Adrenal gland (tissue), 9 donors: ENCODE measurements at regions not wholly inside any gene's neighbourhood (a gene's known extent, or its start where the extent isn't known, plus 50 kb on each side); places are given as distances from the start of the nearest gene placed in this dataset.

Source experiments
- DNase-seq, 7 donors: peaks; one replicate each; pipeline ENCODE4 v3.0.0-alpha.2; 2019 to 2020
- H3K27ac ChIP-seq, 5 donors: fragments of 200-600 bp; sonication (generic) in 4 of 5; 1 replicate in 3 of 5; 2 replicates in 2 of 5; pipeline versions ENCODE4 v1.5.1 to v1.8.0; 2016 to 2020; ENCODE audit warnings: mild to moderate bottlenecking in 1 of 5
- H3K27me3 ChIP-seq: fragments of 200-600 bp; 2 replicates; pipeline ENCODE4 v1.8.0; 2021
- H3K36me3 ChIP-seq, 2 donors: fragments of 200-600 bp; replicated peaks in 1 of 2; 1 replicate in 1 of 2; 2 replicates in 1 of 2; pipeline versions ENCODE4 v1.5.1 to v1.8.0; 2018 to 2022
- H3K4me1 ChIP-seq, 2 donors: fragments of 200-600 bp; replicated peaks in 1 of 2; 1 replicate in 1 of 2; 2 replicates in 1 of 2; pipeline versions ENCODE4 v1.5.1 to v1.8.0; 2018 to 2021
- H3K4me3 ChIP-seq, 4 donors: fragments of 200-600 bp; sonication (generic) in 3 of 4; one replicate each; pipeline ENCODE4 v1.5.1; 2016 to 2018
- H3K9me3 ChIP-seq, 3 donors: fragments of 200-600 bp; sonication (generic) in 1 of 3; replicated peaks in 1 of 3; 1 replicate in 2 of 3; 2 replicates in 1 of 3; pipeline versions ENCODE4 v1.5.1 to v1.8.0; 2016 to 2021
- POLR2A ChIP-seq, 2 donors: fragments of 450-650 bp; IDR thresholded peaks; one replicate each; pipeline ENCODE4 v1.6.1; 2017; ENCODE audit warnings: antibody characterized with exemption in 2 of 2, mild to moderate bottlenecking in 2 of 2, moderate library complexity in 1 of 2
- WGBS, 4 donors: extraction: QIAGEN DNeasy Blood & Tissue Kit in 2 of 4; methylation state at CpG; one replicate each; pipeline versions ENCODE4 v1.1.5 to v1.1.7; 2013 to 2017; 5-methylcytosine and 5-hydroxymethylcytosine counted together
- intact Hi-C, 2 donors: fragments of 100-400 bp; cut with DNase I; formaldehyde crosslinking; loops; one replicate each; pipeline versions ENCODE4 v1.14.1 to v1.15.0; 2022 to 2023
- TF ChIP-seq, protein P1 (sequence below), 6 experiments: fragments of 450-650 bp in 4 of 6; fragments of 200-600 bp in 2 of 6; sonication (generic) in 1 of 6; IDR thresholded peaks; 1 replicate in 5 of 6; 2 replicates in 1 of 6; pipeline versions ENCODE4 v1.5.1 to v1.8.0; 2016 to 2021; ENCODE audit warnings: antibody characterized with exemption in 6 of 6, mild to moderate bottlenecking in 2 of 6, moderate library complexity in 1 of 6
- donor health status: healthy with polysubstance abuse.
- donor health status: Bipolar disorder and iron deficiency.
- donor health status: DM: yes; HTN: yes; CAD: no.
- donor health status: DM: no; HTN: no; CAD: no.
- donor health status: DM: no; HTN: no; CAD: no.

DNA sequence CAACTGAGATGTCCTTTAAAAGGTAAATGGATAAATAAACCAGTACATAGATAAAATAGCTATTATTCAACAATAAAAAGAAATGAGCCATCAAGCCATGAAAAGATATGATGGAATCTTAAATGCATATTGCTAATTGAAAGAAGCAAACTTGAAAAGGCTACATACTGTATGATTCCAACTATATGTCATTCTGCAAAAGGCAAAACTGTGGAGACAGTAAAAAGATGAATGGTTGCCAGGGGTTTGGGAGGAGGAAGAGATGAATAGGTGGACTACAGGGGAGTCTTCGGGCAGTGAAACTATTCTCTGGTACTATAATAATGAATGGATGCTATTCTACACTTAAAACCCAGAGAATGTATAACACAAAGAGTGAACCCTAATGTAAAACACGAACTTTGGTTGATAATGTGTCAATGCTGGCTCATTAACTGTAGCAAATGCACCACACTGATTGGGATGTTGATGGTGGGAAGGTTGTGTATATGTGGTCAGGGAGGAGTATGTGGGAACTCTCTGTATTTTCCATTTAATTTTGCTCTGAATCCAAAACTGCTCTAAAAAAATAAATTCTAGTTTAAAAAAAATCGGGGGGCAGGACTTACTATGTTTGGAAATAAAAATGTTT, 73.7 kb upstream of the MYCN start:
- intact Hi-C loops: no loop called here
- Histone ChIP-seq H3K27me3 (peaks cover 3% of the 10 kb centered on the region), H3K27ac (no peak overlapping the region), H3K4me3 (no peak overlapping the region), H3K4me1 (no peaks in the 10 kb centered on the region), H3K9me3 (no peaks in the 10 kb centered on the region), H3K36me3 (no peaks in the 10 kb centered on the region)
- 58 to 69% (median 67%) methylated on average over 3 of the region's 3 CpGs for WGBS, 4 donors
- no peak for TF ChIP-seq POLR2A (IDR thresholded peaks at IDR 0.05)
- TF ChIP-seq, protein P1, sequence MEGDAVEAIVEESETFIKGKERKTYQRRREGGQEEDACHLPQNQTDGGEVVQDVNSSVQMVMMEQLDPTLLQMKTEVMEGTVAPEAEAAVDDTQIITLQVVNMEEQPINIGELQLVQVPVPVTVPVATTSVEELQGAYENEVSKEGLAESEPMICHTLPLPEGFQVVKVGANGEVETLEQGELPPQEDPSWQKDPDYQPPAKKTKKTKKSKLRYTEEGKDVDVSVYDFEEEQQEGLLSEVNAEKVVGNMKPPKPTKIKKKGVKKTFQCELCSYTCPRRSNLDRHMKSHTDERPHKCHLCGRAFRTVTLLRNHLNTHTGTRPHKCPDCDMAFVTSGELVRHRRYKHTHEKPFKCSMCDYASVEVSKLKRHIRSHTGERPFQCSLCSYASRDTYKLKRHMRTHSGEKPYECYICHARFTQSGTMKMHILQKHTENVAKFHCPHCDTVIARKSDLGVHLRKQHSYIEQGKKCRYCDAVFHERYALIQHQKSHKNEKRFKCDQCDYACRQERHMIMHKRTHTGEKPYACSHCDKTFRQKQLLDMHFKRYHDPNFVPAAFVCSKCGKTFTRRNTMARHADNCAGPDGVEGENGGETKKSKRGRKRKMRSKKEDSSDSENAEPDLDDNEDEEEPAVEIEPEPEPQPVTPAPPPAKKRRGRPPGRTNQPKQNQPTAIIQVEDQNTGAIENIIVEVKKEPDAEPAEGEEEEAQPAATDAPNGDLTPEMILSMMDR (IDR thresholded peaks at IDR 0.05): no peak
- DNase-seq: no peak

DNA sequence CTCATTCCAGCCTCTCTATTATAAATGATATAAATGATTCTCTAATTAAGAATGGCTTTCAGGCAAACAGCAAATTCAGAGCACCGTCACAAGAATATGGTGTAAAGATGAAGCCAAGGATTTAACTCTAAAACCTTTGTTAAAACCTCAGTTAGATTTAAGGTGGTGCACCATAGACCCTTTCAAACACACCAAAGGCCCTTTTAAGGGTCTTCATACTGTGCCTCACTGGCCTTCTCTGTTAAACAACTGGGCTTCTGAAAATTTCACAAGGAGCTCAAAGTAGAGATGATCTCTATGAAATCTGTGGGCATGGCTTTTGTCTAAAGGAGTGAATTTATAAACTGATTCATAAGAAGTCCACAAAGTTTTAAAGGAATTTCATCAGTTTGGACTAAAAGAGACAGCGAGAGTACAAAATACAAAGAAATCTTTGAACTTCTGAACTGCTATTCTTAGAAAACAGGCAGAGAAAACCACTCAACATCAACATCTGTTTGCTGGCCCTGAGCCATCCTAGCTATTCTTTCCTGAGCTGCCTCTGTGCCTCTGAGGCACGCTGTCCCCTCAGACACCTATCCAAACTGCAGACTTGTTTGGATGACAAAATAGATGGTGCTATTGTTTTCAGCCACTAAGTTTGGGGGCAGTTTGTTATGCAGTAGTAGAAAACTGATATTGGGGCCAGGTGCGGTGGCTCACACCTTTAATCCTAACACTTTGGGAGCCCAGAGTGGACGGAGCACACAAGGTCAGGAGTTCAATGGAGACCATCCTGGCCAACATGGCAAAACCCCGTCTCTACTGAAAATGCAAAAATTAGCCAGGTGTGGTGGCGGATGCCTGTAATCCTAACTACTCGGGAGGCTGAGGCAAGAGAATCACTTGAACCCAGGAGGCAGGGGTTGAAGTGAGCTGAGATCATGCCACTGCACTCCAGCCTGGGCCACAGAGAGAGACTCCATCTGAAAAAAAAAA, 72.9 kb upstream of the MYCN start:
- Histone ChIP-seq H3K9me3 (no peaks in the 10 kb centered on the region), H3K4me1 (no peaks in the 10 kb centered on the region), H3K27ac (no peak overlapping the region), H3K27me3 (peaks cover 3% of the 10 kb centered on the region), H3K36me3 (no peaks in the 10 kb centered on the region), H3K4me3 (no peak overlapping the region)
- WGBS, 4 donors: 89 to 90% (median 90%) methylated on average over 8 of the region's 8 CpGs
- intact Hi-C loops: no loop called here
- TF ChIP-seq, protein P1 (IDR thresholded peaks at IDR 0.05): no peak
- no peak for TF ChIP-seq POLR2A (IDR thresholded peaks at IDR 0.05)
- DNase-seq: no peak

DNA sequence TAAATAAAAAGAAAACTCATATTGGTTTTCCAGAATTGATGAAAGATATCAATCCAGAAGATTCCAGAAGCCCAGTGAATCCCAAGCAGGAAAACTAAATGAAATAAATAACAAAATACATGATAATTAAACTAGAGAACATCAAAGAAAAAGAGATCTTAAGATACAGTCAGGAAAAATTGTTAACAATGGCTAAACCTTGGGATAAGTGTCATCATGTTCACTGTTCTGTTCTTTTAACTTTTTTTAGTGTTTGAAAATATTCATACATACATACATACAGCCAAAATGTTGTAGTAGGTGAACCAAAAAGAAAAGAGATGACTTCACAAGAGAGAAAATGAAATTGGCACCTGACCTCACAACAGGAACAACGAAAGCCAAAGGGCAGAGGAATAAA, 72.2 kb upstream of the MYCN start:
- DNase-seq: no peak
- no peaks in the 10 kb centered on the region for H3K9me3 ChIP-seq
- no peak overlapping the region for H3K4me3 ChIP-seq
- H3K27ac ChIP-seq: no peak overlapping the region
- H3K4me1 ChIP-seq: no peaks in the 10 kb centered on the region
- TF ChIP-seq, protein P1 (IDR thresholded peaks at IDR 0.05): no peak
- no peak for TF ChIP-seq POLR2A (IDR thresholded peaks at IDR 0.05)
- H3K36me3 ChIP-seq: no peaks in the 10 kb centered on the region
- peaks cover 3% of the 10 kb centered on the region for H3K27me3 ChIP-seq
- intact Hi-C loops: no loop called here
- 85 to 96% (median 87%) methylated on average over 1 of the region's 1 CpG for WGBS, 4 donors

DNA sequence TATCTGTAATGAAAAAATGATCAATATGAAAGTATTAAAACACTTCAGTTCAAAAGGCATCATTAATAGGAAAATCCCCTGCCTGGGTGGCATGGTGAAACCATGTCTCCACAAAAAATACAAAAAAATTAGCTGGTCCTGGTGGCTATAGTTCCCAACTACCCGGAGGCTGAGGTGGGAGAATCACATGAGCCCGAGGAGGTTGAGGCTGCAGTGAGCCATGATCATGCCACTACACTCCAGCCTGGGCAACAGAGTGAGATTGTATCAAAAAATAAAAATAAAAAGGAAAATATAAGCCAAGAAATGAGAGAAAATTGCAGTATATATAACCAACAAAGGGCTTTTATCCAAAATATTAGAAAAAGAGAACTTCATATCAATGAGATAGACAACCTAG, 71.6 kb upstream of the MYCN start:
- no peak for TF ChIP-seq POLR2A (IDR thresholded peaks at IDR 0.05)
- TF ChIP-seq, protein P1 (IDR thresholded peaks at IDR 0.05): no peak
- WGBS, 4 donors: 81 to 89% (median 87%) methylated on average over 2 of the region's 2 CpGs
- no peak overlapping the region for H3K27ac ChIP-seq
- H3K9me3 ChIP-seq: no peaks in the 10 kb centered on the region
- H3K4me1 ChIP-seq: no peaks in the 10 kb centered on the region
- H3K36me3 ChIP-seq: no peaks in the 10 kb centered on the region
- peaks cover 3% of the 10 kb centered on the region for H3K27me3 ChIP-seq
- no peak for DNase-seq
- intact Hi-C loops: no loop called here
- H3K4me3 ChIP-seq: no peak overlapping the region
